ENCODE measurements at regions not wholly inside any gene's neighbourhood (a gene's known extent, or its start where the extent isn't known, plus 50 kb on each side); places are given as distances from the start of the nearest gene placed in this dataset.

- no peak overlapping the region for H3K4me3 ChIP-seq (ENCODE audit: low read depth, low read length)
- peak; percentile 54 for DNase-seq (ENCODE audit: low read depth)
- TF ChIP-seq, protein P1, sequence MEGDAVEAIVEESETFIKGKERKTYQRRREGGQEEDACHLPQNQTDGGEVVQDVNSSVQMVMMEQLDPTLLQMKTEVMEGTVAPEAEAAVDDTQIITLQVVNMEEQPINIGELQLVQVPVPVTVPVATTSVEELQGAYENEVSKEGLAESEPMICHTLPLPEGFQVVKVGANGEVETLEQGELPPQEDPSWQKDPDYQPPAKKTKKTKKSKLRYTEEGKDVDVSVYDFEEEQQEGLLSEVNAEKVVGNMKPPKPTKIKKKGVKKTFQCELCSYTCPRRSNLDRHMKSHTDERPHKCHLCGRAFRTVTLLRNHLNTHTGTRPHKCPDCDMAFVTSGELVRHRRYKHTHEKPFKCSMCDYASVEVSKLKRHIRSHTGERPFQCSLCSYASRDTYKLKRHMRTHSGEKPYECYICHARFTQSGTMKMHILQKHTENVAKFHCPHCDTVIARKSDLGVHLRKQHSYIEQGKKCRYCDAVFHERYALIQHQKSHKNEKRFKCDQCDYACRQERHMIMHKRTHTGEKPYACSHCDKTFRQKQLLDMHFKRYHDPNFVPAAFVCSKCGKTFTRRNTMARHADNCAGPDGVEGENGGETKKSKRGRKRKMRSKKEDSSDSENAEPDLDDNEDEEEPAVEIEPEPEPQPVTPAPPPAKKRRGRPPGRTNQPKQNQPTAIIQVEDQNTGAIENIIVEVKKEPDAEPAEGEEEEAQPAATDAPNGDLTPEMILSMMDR (conservative IDR thresholded peaks at IDR 0.05; ENCODE audit: low read depth, low read length): no peak
Measured at GRCh38 chr4:133581996-133582619, 433.0 kb downstream of the PCDH10 start.

DNA sequence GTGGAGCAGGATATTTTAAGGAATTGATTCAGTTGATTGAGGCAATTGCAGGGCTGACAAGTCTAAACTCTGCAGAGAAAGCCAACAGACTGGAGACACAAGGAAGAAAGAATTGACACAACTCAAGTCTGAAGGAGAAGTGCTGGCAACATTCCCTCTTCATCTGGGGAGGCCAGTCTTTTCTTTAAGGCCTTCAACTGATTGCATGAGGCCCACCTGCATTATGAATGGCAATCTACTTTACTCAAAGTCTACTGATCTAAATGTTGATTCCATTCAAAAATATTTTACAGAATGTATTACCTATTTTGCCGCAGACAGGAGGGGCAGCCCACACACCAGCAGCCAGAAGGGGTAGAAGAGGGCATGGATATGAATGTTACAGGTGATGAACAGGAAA is 425.2 kb downstream of the PCDH10 start:
- no peak for DNase-seq (ENCODE audit: low read depth)
- TF ChIP-seq, protein P1 (conservative IDR thresholded peaks at IDR 0.05; ENCODE audit: low read depth, low read length): no peak
- no peak overlapping the region for H3K4me3 ChIP-seq (ENCODE audit: low read depth, low read length)

DNA sequence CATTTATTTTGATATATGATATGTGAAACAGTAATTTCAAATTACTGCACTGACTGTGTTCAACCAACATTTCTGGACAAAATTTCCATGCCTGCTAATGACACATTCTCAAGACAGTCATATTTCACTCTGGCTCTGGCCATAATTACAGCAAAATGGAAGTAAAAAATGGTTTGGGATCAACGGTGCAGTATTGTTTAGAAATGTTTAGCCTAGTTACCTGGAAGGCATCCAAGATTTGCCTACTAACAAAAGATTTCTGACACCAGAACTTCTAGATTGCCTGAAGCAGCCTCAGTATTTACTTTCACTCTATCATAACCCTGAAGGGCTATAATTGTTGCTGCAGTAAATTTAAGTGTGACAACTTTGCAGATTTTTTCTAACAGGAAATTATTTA is 416.3 kb downstream of the PCDH10 start:
- DNase-seq (ENCODE audit: low read depth): peak; percentile 90
- TF ChIP-seq, protein P1 (conservative IDR thresholded peaks at IDR 0.05; ENCODE audit: low read depth, low read length): no peak
- H3K4me3 ChIP-seq (ENCODE audit: low read depth, low read length): no peak overlapping the region

DNA sequence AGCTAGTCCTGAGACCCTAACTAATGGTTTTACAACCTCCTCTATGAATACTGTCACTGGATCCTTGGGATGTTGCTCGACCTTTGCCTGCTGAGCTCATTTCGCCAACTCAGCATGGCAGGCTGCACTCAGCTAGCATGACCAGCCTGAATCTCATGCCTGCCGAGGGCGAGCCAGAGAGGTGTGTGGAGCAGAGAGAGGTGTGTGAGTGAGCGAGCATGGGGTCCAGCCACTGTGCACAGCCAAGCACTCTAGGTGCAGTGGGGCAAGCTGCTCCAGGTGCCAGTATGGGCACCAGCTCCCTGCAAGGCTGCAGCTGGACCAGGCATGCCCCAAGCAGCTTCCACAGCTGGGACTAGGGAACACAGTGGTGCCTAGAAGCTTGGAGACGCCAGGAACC is 410.9 kb downstream of the PCDH10 start:
- no peak overlapping the region for H3K4me3 ChIP-seq (ENCODE audit: low read depth, low read length)
- no peak for DNase-seq (ENCODE audit: low read depth)
- TF ChIP-seq, protein P1 (conservative IDR thresholded peaks at IDR 0.05; ENCODE audit: low read depth, low read length): no peak

DNA sequence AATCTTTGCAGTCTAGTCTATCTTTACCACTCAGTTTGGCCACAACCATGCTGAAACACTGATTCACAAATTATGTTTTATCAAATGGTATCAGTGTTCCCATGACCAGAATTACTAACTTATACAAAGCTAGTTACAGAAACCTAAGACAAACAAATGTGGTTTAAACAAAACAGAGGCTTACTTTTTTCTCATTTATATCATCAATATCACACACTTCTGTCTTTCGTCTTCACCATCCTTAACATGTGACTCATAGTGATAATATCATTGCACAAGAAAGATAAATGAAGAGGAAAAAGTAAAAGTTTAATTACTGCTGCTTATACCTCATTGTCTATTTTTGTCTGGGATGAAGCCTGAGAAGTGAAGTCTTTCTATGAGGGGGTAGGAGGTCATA is 406.6 kb downstream of the PCDH10 start:
- no peak overlapping the region for H3K4me3 ChIP-seq (ENCODE audit: low read depth, low read length)
- TF ChIP-seq, protein P1 (conservative IDR thresholded peaks at IDR 0.05; ENCODE audit: low read depth, low read length): no peak
- DNase-seq (ENCODE audit: low read depth): peak; percentile 12

DNA sequence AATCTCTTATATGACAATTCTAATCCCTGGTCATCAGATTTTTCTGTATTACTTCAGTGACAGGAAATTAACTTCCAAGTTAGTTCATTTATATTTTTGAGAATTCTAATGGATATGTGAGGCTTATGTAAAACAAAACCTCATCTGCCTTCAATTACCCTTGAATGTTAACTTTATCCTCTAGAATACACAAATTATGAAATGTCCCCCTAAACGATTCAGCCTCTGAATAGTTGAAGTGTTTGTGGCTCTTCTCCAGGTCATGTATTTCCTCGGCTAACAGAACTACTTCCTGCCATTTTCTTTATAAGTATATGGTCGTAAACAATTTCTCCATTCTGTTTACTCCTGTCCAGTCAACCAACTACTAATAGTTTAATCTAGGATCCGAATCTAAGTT is 401.3 kb downstream of the PCDH10 start:
- H3K4me3 ChIP-seq (ENCODE audit: low read depth, low read length): no peak overlapping the region
- TF ChIP-seq, protein P1 (conservative IDR thresholded peaks at IDR 0.05; ENCODE audit: low read depth, low read length): no peak
- no peak for DNase-seq (ENCODE audit: low read depth)

DNA sequence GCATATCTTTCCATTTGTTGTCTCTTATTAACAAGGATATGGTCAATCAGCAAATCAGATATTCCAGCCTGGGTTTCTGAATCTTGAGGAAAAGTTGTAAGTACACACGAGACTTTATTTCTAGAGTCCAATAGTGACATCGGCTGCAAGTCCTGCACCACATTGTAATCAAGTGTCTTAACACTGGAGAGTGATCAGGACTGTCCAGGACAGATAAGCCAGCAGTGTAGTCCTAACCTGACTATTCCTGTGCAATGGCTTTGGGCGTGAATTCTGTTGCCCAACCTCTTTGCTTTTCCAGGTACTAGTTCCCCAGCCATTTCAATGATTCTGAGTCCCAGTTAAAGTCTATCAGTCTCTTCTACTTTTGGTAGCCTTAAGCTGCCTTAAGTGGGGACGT is 395.0 kb downstream of the PCDH10 start:
- no peak overlapping the region for H3K4me3 ChIP-seq (ENCODE audit: low read depth, low read length)
- TF ChIP-seq, protein P1 (conservative IDR thresholded peaks at IDR 0.05; ENCODE audit: low read depth, low read length): no peak
- no peak for DNase-seq (ENCODE audit: low read depth)

Measured in choroid plexus epithelial cell (primary cell).